Stimulated activated CD4-positive, alpha-beta T cell treated with anti-CD3 and anti-CD28 coated beads, Interleukin-2, amount 100 ng/mL, for 48 hours (primary cell): ENCODE measurements at regions not wholly inside any gene's neighbourhood (a gene's known extent, or its start where the extent isn't known, plus 50 kb on each side); places are given as distances from the start of the nearest gene placed in this dataset.

Experiments used
- DNase-seq, 2 donors: peaks; one replicate each; pipeline ENCODE4 v3.0.0-alpha.2; 2020

DNA sequence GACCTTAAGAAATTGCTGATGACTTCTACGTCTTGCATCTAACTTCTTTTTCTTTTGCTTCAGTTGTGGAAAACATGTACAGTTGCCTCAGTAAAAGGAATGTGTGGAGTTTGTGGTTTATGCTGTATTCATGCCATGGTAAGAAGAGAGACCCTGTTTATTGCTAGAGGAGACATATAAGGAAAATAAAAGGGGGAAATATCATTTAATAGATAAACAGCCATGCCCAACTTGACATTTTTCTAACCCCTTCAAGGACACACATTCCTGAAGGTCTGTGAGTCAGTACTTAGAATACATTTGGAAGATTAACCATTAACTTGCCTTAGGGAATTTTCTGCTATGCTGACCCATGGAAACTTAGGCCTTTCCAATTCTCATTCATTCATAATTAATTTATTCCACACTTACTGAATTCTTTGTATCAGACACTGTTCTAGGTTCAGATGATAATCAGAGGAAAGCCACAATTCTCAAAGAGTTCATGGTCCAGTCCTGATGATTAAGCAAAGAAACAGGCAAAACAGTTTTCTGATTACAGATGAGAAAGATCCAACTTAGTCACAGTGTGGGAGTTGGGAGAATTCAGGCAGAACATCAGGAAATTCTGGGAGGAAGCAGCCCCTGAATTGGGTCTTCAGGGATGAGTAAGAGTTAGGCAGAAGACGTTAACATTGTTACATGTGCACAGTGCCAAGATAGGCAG is 329.8 kb upstream of the RASGRP1 start:
- DNase-seq, result no peak

DNA sequence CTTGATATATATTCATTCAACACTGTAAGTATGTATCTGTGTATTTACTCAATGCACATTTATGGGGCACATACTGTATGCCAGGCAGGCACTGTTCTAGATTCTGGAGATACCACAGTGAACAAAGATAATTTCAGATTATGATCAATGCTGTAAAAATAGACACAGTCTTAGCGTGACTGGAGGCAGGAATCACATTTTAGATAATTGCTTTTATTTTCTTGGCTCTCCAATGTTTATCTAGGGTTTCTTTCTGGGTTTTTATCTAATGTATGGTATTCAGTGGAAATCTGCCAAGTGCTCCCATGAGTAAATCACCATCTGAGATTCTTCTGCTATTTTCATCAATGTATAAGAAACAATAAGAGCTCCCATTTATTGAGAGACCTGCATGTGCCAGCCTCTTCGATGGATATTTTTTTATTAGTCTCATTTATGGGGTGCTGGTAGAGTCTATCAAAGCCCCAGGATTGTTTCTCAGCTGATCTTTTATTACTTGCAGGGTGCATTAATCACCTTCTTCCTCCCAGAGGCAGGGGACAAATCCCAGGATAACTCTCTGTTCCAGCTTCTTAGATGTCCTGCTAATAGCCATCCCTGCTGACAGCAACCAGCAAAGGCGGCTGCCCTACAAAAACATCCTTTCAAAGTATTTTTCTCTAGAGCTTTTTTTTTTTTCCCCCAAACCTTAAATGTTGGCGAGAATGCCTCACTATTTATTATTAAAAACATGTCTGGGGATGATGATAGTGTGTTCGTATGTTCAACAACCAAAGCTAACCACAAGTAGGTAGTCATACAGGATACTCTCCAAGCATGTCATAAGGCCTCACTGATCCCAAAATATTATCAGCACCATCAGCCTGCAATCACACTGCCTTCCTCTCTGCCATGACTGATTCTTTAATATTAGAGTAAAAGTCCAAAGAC is 331.0 kb upstream of the RASGRP1 start:
- no peak for DNase-seq

DNA sequence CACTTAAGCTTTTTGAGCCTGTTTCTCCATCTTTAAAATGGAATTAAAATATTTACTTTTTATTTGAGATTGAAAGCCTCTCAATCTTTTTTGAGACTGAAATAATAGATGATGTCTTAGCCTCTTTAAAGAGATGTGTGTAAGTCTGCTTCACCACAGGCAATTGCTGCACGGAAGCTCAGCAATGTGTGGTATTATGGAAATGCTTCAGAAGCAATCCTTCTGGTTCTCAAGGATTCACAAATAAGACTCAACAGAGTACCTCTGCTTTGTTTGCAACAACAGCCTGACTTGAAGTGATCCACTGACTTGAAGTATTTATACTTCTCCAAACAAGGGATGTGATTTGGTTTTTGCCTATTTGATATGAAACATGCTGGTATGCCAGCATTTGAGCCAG is 332.0 kb upstream of the RASGRP1 start:
- DNase-seq, result no peak

DNA sequence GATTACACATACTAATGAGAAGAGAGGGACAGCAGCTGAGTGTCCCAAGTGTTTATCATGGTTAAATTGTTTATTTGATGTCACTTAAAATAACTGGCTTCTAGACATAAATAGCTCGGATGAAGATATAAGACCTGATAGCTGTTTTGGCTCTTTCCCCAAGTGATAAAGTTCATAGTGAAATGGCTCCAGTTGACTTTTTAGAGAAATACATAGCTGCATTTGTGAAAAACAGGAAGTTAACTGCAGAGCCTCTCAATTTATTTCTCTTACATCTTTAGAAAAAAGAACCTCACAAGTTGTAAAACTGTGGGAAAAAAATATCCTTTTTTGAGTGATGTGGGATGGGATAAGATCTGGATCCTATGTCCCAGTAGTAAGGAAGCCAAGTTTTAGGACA is 332.9 kb upstream of the RASGRP1 start:
- no peak for DNase-seq

DNA sequence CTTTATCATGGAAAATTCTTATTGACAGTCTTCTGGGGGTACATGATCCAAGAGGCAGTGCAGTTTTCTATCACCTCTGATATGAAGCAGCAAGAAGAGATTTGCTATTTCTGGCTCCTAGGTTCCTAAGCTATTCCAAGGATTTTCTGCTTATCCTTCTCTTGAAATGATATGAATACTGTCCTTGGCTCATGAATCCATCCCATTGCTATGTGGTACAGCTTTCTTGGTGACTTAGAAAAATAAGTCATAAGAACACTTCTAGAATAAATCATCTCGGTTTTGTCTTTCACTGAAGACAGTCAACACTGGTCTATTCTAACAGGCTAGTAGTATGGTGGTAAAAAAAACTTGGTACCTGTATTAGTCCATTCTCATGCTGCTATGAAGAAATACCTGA is 333.6 kb upstream of the RASGRP1 start:
- no peak for DNase-seq

DNA sequence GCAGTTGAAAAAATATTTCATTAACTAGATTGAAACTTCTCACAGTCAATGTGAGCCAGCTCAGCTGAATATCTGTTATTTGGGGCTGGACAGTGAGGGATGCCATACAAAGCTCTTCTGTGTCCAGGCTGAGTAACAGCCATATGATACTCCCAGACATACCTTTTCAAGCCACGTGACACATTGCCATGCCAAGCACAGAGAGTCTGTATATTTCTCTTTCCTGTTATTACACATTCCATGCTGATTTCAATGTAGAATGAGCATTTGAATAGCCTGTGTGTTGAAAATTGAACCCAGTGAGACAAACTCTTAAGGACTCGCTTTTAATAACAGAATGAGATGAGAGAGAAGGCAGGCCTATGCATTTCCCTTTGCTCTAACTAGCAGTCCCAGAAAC is 334.7 kb upstream of the RASGRP1 start:
- no peak for DNase-seq

DNA sequence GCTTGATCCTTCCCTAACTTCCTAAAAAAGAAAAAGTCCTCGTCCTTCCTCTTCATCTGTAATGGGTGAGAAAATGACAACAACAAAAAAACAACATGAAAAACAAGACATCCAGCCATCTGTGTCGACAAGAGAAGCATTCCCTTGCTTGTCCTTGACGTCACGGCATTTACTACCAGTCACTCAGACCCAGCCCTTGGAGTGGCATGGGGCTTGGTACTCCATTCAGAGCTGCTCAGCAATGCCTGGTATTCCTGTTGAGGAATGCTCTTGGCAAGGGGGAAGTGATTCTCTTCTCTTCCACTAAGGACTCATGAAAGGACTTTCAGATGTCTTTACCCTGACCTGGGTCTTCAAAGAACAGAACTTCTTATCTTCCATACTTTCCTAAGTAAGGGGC is 339.7 kb upstream of the RASGRP1 start:
- no peak for DNase-seq

DNA sequence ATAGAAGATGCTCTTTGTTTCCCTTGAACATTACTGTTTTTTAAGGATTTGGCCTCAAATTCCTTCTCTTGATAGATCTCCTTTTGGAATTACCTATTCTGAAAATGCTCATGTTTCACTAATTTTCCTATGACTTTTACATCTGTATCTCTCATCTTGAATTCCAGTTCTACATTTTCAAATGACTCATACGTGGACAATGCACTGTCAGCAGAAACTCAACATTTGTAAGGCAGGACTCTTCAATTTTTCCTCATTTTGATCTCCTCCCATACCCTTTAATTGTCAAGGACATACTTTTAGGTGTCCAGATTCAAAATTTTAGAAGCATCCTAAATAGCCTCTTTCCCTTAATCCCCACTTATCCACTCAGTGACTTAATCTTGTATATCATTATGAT is 341.0 kb upstream of the RASGRP1 start:
- DNase-seq, result no peak

DNA sequence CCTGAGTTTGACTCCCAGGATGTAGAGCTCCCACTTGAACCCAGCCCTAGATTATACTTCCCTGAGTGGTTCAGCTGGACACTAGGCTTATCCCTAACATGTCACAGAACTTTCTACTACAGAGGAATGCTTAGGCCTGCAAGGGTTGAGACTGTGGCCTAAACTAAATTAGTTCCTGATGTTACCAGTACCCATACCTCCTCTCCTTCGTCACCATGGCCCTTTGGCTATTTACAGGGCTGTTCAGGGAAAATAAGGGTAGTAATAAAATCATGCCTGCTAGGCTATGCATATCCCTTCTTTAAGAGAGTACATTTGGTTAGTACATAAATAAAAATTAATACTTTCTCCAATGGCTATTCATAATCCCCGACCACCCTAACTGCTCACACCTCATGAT is 356.4 kb upstream of the RASGRP1 start:
- DNase-seq, result no peak

DNA sequence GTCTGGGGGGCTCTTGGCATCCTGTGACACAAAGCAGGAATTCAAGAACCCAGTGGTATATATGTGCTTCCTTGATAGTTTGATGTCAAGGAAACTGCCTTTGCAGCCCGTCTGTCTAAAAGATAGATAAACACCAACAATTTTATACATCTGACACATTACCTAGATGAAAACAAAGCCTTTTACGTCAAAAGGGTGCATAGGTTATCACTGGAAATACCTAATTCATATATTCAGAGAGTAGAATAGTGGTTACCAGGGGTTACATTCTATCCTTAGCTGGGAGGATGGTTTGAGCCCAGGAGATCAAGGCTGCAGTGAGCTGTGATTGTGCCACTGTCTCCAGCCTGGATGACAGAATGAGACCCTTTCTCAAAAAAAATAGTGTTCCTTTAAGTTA is 356.9 kb upstream of the RASGRP1 start:
- no peak for DNase-seq

DNA sequence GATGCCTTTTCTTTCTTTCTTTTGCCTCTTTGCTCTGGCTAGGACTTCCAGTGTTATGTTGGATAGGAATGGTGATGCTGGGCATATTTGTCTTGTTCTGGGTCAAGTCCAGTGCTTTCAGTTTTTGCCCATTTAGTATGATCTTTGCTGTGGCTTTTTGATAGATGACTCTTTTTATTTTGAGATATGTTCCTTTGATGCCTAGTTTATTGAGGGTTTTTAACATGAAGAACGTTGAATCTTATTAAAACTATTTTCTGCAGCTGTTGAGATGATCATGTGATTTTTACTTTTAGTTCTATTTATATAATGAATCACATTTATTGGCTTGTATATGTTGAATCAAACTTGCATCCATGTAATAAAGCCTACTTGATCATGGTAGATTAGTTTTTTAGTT is 363.8 kb upstream of the RASGRP1 start:
- no peak for DNase-seq

DNA sequence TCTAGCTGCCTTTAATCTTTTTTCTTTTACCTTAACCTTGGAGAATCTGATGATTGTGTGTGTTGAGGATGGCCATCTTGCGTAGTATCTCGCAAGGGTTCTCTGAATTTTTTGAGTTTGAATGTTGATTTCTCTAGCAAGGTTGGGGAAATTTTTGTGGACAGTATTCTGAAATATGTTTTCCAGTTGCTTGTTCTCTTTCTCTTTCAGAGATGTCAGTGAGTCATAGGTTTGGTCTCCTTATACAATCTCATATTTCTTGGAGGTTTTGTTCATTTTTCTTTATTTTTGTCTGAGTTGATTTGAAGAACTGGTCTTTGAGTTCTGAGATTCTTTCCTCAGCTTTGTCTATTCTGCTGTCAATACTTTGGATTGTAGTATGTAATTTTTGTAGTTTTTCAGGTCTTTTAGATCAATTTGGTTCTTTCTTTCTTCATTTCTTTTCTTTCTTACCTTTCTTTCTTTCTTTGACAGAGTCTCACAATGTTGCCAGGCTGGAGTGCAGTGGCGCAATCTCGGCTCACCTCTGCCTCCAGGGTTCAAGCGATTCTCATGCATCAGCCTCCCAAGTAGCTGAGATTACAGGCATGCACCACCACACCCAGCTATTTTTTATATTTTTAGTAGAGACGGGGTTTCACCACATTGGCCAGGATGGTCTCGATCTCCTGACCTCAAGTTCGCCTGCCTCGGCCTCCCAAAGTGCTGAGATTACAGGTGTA is 366.4 kb upstream of the RASGRP1 start:
- DNase-seq, result no peak

DNA sequence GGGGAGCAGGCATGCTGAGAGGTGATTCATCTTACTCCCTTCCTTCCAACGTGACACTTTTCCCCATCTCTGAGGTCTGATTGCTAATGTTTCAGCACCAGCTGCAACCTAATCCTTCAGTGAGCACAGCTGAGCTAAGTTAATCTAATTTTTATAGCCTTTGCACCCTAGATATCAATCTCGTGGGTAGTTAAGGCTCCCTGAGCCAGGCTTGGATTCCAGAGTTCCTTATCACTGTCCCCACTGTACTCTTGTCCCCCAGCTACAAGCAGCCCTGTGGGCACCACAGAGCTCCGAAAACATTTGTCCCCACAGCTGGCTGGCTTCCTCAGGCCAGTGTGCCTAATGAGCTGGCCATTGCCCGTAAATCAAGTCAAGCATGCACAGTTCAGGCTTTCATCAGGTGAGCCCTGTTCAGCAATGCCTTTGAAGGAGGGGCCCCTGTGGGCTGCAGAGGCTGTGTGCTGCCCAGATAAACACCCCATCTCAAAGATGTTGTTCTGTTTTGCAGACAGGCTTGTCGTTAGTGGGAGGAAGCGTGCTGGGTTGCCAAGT is 376.9 kb upstream of the RASGRP1 start:
- no peak for DNase-seq

DNA sequence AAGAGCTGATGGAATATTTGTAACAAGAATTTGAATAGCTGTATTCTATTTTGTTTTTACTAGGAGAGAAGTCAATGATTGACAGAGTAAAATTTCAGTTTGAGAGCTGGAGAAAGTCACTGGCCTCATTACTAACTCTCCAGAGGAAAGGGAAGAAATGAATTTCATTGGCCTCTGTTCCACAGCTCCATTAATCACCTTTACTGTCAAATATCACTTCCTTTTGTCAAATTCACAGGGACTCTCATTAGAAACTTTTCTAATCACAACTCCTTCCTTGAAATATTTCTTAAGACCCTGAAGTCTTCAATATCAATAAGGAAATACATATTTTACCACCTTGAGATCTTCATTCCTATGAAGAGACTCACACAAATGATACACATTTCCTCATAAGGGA is 379.9 kb upstream of the RASGRP1 start:
- DNase-seq, result no peak

DNA sequence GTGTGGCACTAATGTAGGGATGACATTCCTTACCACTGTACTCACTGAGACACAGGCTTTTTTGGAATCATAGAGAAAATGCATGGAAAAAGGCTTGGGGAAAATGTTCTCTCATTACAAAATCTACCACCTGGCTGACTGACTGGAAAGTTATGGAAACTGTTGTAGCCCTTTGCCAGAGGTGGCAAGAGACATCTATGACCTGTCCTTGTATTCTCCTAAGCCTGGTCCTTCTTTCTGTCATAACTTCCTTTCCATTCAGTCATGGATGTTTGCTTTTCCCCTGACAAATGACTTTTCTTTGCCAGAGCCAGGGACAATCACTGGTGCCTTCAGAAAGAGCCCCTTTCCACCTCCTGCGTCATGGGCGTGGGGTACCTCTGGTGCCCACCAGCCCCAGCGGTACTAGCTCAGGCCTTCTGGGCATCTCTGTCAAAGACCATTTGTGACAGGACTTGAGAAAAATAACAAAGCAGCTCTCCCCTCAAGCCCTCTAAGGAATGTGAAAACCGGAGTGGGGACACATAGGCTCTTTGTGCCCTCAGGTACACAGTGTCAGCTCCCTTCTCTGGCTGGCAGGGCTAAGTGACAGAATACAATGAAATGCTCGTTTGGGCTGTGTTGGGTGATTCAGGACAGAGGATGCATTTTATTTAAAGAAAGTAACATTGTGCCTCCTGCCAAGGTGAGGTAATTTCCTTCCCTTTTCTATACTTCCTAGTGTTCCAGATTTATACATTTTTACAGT is 381.1 kb upstream of the RASGRP1 start:
- DNase-seq, result no peak

DNA sequence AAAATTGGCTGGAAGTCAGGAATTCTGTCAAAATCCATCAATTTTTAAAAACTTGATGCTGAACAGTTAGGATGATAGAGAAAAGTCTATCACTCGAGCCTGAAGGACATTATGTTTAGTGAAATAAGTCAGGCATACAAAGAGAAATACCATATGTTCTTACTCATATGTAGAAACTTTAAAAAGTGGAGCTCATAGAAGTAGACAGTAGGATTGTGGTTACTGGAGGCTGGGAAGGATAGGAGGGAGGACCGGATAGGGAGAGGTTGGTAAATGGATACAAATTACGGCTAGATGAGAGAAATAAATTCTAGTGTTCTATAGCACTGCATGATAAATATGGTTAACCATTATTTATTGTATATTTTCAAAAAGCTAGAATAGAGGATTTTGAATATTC is 389.5 kb upstream of the RASGRP1 start:
- no peak for DNase-seq

DNA sequence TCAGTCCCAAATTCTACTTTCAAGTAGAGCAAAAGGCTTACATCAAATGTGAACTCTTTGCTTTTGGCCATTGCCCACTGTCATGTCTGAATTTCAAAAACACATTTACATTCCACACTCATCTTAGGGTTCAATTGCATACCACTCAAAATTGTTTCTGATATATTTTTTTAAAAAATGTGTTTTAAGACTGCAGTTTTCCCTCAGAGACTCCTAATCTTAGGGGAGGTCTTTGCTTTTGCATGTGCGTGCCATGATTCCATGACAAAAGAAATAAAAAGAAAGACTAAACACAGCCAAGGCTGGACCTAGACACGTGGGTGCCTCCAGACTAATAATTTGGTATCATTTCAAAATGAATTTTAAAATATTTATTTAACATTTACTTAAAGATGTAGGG is 396.8 kb upstream of the RASGRP1 start:
- DNase-seq, result no peak

DNA sequence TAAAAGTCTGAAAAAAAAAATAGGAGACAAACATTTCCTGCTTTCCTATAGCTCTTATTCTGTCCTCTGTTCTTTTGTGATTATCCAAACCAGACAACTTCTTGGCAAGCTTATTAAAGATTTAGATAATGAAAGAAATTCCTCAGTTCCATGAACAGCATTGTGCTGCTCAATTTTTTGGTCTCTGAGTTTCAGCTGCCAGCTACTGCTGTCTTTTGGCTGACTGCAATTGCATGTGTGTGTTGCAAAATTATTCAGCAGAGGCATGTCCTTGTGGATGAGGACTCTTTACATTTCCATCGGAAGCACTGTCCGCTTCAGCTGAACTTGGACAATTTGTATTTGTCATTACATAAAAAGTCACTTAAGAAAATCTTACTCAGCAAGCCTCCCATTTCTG is 397.3 kb upstream of the RASGRP1 start:
- no peak for DNase-seq

DNA sequence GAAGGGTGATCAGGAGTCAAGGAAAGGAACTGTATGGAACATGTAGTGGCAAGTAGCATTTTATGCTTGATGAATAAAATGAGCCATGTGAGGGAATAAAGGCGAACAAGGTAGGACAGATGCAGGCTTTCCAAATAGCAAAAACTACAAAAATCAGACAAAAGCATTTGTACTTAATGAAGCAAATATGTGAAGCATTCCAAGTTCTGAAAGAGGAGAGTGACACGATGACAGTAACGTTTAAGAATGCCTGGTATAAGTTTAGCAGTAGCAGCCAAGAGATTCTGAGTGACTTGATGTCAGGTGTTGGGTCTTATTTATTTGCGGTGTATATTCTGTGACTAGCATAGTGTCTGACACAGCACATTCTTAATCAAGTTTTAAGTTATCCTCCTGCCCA is 408.2 kb upstream of the RASGRP1 start:
- no peak for DNase-seq

DNA sequence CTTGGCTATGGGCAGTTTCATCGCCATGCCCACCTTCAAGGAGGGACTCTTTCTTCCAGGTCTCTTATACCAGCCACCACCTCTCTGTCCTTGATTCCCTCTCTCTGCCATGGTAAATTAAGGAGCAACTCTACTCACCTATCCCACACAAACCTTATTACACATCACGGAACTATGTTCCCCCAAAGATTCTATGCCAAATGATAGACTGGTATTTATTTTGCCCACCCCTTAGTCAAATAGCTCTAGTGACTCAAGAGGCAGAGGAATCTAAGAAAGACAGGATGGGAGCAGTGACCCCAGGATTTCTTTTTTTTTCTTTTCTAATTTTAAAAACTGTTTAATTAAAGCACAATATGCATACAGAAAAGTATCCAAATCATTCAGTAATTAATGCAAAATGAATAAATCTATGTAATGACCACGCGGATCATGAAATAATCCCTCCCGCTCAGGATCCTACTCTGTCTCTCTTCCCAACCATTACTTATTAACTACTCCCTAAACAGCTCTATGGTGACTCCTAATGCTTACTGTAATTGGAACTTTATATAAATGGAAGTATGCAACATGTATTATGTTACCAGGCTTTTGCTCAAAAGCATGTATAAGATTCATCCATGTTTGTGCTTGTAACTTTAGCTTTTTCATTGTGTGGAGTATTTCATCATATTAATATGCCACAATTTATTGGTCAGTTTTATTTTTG is 410.8 kb upstream of the RASGRP1 start:
- DNase-seq, result no peak

DNA sequence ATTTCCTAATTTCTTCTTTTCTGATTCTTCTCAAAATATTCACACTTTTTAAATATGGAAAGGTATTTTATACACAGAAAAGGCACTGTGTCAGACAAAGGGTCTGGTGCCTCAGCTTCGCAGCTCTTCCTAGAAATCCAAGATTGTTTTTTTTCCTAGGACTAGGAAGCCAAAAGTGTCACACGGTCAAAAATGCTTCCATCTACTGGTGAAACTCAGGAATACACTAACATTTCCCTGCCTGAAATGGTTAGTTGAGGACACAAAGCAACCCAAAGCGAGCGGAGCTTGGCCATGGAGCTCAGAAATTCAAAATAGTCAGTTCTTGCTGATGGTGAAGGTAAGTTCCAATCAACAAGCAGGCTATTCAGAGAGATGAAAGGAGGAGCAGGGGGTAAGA is 426.5 kb upstream of the RASGRP1 start:
- no peak for DNase-seq

DNA sequence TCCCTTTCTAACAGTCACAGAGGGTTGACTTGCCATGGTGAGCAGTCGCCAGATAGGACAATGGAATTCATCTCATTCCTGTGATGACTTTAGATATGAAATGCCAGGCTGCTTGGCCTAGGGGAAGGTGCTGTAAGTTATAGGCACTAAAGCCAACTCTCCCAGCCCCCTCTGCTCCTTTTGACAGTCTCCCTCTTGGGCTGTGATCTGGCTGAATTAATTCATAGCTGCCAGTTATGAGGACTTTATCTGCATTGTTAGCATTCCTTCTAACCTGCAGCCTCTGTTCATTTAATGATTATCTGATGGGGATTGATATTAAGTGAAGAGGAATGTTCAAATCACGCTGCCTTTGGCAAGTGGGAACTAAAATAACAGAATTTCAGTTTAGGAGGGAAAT is 427.1 kb upstream of the RASGRP1 start:
- DNase-seq, result no peak
